ENCODE measurements at regions not wholly inside any gene's neighbourhood (a gene's known extent, or its start where the extent isn't known, plus 50 kb on each side); places are given as distances from the start of the nearest gene placed in this dataset.

DNA sequence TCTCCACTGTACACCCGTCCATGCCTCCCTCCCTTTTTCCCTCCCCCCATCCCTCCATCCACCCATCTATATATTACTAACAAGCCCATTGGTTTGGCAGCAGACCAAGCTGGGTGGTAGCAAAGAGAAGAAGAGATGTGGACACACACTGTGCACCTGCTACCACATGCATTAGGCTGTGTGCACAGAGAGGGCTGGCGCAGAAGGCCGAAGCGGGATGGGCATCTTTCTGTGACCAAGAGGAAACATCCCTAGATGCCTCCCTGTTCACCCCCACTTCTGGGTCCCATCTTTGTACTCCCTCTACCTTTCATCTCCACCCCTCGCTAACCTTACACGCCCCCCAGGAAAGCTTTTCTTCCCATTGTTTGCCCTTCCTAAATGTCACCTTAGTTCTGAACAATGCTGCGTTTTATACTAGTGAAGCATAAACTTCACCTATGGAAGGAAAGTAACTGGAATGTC lies 64.9 kb upstream of the AFDN start:
- no peak for TF ChIP-seq EZH2 (IDR thresholded peaks at IDR 0.05)
- TF ChIP-seq POLR2AphosphoS5 (IDR thresholded peaks at IDR 0.05; ENCODE audit: borderline replicate concordance, low read depth, low read length): no peak
- no peak for TF ChIP-seq FOXP2 (optimal IDR thresholded peaks at IDR 0.05; ENCODE audit: control extremely low read depth, extremely low read length, insufficient read depth)
